ENCODE measurements at regions not wholly inside any gene's neighbourhood (a gene's known extent, or its start where the extent isn't known, plus 50 kb on each side); places are given as distances from the start of the nearest gene placed in this dataset.
A peak's percentile ranks its signal among the peaks of the same experiment; 100 is the strongest.
"Not testable (repeated sequence)": the region's sequence is repeated elsewhere in the genome, so short reads cannot be mapped to it uniquely, and the experiment has no call there.

DNA sequence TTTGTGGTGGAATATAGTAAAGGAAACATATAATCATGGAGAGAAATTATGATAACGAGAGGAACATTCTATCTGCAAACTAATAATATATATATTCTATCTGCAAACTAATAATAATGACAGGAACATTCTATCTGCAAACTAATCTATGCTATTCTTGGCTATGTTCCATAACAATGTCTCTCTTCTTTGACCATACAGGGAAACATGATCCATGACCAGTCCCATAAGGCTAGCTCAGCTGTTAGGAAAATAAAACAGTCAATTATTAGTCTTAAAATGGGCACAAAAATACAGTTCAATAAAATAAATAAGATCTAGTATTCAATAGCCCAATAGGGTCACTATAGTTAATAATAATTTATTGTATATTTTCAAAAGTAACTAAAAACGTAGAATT lies 707.8 kb upstream of the PCDH20 start:
- no peak for DNase-seq (ENCODE audit: insufficient read length, low spot score)
- no peak for FAIRE-seq

DNA sequence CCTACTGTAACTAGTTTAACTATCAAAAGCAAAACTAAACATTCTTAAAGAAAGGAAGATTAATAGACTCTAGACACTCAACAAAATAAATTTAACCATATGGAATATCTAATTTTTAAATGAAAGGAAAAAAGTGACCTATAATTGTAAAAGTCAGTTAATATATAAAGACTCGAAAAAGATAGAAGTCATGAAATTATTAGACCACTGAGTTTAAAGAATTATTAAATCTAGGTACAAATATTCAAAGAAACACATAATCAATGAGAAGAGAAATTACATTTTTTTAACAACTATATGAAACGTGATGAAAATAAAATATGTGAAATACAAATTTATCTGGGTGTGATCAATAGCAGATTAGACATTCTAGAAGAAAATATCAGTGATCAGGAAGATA lies 706.8 kb upstream of the PCDH20 start:
- no peak for FAIRE-seq

DNA sequence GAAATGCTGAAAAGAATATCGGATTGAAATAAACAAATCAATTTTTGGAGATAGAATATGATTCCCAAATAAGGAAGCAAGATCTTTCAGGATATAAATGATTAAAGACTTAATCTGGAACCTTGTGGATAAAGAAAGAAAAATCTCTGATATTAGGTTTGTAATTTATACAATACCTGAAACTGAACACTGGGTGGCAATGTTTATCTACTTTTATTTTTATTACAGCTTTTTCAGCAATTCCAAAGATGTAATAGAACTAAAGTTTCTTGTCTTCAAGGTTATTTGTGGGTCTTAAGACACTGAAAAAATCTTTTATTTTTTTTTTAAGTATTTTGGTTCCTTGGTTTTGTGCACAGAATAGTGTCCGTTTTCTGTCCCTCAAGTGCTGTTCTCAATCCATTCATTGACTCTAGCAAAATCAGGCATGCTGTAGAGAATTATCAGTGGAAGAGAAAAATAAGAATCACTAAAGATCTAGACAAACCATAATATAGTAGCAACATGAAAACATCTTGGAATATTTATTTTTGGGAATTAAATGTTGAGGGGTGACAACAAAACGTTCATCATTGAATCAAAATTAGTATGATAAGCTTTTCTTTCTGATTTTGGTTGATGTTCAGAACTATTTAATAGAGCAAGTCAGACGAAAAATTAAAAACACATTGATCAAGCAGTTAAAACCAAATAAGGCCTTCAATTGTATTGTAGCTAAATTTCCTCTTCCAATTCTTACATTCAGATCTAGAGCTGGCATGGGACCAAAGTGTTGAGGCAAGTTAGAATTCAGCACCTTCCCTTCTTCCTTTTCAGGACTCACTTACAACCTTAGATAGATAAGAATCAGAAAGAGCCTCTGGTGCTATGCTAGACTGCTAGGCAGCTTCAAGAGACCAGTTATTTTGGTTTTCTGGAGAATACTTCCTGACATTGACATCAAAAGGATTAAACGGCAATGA lies 704.4 kb upstream of the PCDH20 start:
- DNase-seq (ENCODE audit: insufficient read length, low spot score), result peak; percentile 1
- no peak for FAIRE-seq

More for the DNA sequence above, 706.8 kb upstream of the PCDH20 start:
- DNase-seq (ENCODE audit: insufficient read length, low spot score), result no peak

DNA sequence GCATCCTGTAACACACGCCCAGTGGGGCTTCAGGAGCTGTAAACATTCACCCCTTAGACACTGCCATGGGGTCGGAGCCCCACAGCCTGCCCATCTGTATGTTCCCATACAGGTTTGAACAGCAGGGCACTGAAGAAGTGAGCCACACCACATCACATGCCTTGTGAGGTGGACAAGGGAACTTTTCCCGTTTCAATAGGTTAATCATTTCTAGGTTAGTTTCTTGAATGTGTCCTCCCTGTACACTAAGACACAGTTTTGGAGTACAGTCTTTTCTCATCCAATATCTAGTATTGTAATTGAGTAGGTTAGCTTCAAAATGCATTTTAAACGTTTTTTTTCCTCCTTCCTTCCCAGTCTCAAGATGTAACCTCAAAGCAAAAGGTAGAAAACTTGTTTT lies 700.2 kb upstream of the PCDH20 start:
- FAIRE-seq (no peak), DNase-seq (ENCODE audit: insufficient read length, low spot score) (no peak)

DNA sequence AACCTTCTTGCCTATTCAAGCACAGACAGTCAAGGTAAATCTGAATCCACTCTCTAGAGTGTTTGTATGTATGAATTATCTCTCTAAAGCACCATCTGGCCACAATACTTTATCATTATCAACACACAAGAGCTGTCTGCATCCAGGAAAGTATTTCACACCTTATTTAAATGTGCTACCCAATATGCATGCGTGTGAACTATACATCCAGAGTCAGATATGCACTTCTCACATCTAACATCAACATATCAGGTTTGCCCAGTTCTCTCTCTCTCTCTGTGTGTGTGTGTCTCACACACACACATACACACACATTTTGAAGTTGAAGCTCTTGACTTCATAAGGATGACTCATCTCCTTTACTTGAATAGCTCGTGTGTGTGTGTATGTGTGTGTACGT lies 697.5 kb upstream of the PCDH20 start:
- DNase-seq (ENCODE audit: insufficient read length, low spot score) (no peak), FAIRE-seq (no peak)

DNA sequence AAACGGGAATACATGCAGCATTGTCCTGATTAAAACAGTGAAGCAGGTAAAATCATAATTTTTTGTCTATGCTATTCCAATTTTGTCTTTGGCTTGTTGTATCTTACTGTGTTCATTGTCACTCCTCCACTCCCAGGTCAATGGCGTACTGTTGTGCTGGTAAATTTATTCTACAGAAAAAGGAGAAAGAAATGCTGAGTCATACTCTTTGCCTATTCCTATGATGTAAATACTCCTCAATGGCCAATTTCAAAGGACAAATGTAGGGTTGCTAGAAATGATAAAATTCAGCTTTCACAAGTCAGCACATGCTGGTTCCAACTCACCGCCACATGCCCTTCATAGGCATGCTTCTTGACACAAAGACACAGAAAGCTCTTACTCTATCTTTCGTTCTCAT lies 694.4 kb upstream of the PCDH20 start:
- FAIRE-seq (no peak), DNase-seq (ENCODE audit: insufficient read length, low spot score) (no peak)

DNA sequence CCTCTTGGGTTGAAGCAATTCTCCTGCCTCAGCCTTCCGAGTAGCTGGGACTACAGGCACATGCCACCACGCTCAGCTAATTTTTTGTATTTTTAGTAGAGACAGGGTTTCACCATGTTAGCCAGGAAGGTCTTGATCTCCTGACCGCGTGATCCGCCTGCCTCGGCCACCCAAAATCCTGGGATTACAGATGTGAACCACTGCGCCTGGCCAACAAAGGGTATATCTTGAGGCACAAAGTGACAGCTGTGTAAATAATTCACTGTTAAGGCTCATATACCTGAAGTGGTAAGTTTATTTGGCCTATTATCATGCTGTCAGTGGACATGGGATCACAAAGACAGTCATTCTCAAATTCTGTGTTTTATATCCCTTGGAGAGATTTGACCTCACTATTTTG lies 688.5 kb upstream of the PCDH20 start:
- not testable (repeated sequence) for FAIRE-seq; DNase-seq (ENCODE audit: insufficient read length, low spot score)

DNA sequence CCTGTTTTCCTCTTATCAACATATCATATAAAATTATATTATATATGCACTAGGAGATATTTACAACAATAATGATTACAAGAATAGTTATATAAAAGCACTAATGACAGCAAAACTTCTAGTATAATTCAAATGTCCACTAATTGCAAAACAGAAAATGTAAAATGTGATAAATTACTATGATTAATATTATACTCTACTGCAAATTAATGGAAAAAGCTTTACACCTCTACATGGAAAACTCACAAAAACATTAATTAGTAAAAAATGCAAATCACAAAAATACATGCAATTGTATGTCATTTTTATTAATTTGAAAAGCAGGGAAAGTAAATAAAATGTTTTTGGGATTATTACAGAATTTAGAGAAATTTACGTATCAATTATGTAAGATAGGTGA lies 681.0 kb upstream of the PCDH20 start:
- DNase-seq (ENCODE audit: insufficient read length, low spot score) (no peak), FAIRE-seq (no peak)

DNA sequence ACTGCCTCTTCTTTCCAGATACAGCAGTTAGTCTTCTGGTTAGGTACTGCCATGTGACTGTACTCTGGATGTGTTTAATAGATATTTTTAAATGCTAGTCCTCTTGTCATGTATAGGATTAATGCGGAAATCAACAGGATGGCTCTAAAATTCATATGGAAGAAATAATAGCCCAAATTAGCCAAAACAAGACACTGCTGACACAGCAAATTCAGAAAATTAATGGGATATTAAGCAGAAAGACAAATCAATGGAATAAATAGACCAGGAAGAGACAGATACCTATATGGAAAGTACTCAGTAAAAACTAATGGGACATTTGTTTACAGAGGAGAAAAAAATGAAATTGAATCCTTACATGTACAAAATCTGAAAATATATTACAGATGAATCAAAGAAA lies 679.3 kb upstream of the PCDH20 start:
- FAIRE-seq (no peak), DNase-seq (ENCODE audit: insufficient read length, low spot score) (no peak)

DNA sequence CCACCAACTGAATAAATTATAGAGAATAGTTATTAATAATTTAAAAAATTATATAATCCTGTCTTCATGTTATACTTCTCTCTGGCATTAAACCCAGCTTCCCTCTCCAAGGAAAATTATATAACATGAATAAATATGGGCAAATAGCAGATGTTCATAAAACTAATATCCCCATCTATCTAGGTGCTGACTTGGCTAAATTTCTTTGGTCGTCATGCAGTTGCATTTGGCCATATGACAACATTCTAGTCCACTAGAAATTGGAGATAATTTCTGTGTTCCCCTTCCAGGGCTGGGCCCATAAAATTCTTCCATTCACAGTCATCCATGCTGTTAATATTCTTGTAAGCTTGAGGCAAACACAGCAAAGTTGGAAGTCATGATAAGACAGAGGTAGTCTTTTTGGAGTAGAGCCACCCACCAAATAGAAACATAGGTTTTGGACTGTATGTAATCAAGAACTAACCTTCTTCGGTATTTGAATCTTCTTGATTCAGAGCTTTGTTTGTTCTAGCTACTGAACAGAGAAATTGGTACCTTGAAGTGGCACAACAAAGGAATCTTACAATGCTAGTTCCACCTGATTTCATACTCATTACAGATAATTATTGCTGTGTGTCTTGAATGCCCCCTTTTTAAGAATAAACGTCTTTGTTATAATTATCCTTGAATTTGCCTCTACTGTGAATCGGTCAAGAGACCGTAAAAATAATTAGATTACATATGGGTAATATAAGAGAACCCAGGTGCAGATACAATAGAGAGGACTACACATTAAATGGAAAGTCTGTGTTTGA lies 678.5 kb upstream of the PCDH20 start:
- FAIRE-seq (no peak), DNase-seq (ENCODE audit: insufficient read length, low spot score) (no peak)

DNA sequence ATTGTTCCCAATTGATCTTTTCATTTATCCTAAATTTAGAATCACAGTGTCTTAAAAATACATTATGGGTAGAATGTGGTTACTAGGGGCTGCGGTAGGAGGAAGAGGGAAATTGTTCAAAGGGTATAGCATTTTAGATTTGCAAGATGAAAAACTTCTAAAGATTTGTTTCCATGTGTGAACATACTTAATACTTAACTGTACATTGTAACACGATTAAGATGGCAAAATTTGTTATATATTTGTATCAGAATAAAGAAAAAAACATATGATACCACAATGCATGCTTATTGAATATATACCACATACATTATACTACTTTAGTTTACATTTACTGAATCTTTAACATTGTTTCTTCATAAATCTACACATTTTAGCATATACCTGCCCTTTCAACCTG lies 677.3 kb upstream of the PCDH20 start:
- FAIRE-seq (no peak), DNase-seq (ENCODE audit: insufficient read length, low spot score) (no peak)

DNA sequence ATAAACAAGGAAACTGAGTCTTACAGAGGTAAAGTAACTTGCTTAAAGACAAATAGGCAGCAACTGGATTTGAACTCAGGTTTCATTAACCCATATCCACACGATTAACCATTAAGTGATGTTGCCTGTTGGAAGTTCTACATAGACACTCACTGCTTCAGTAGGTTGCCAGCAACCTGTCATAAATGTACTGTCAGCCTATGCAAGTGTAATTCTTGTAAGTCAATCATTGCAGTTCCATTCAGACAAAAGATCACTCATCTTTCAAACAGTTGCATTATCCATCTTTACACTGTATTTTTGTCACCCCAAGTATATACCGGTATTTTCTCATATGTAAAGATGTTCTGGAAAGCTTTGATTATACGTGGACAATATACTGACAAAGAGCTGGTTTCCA lies 676.9 kb upstream of the PCDH20 start:
- no peak for DNase-seq (ENCODE audit: insufficient read length, low spot score)
- FAIRE-seq, result no peak

DNA sequence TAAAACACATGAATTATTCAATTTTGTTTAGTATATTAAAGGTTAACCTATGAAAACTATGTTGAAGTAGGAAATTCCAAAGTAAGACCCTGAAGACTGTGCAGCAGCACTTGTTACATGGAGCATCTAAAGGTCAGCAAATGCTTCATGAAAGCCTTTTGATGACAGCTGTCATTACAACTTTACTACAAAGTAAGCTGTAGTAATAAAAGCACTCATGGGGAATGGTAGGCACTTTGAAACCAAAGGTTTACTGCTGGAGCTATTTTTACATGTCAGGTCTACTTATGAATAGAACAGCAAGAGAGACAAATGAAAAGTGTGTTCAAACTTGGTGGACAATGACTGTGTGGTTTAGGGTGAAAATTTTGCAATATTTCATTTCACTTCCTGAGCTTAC lies 672.5 kb upstream of the PCDH20 start:
- DNase-seq (ENCODE audit: insufficient read length, low spot score) (no peak), FAIRE-seq (no peak)

DNA sequence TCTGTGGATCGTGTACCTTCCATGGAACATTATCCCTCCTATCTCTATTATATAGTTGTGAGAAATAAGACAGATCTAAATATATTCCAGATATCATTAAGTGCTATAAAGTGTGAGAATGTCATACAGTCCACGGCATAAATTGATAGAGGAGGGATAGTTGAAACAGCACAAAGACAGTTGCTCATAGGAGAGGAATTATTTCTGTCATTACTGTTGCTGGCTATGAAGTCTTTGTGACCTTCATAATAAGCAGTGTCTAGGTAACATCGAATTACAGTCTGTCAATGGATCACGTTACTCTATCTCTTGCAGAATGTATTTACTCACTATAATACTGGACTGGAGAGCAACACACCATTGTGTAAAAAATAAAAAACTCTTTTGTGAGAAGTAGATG lies 671.5 kb upstream of the PCDH20 start:
- no peak for FAIRE-seq
- no peak for DNase-seq (ENCODE audit: insufficient read length, low spot score)

DNA sequence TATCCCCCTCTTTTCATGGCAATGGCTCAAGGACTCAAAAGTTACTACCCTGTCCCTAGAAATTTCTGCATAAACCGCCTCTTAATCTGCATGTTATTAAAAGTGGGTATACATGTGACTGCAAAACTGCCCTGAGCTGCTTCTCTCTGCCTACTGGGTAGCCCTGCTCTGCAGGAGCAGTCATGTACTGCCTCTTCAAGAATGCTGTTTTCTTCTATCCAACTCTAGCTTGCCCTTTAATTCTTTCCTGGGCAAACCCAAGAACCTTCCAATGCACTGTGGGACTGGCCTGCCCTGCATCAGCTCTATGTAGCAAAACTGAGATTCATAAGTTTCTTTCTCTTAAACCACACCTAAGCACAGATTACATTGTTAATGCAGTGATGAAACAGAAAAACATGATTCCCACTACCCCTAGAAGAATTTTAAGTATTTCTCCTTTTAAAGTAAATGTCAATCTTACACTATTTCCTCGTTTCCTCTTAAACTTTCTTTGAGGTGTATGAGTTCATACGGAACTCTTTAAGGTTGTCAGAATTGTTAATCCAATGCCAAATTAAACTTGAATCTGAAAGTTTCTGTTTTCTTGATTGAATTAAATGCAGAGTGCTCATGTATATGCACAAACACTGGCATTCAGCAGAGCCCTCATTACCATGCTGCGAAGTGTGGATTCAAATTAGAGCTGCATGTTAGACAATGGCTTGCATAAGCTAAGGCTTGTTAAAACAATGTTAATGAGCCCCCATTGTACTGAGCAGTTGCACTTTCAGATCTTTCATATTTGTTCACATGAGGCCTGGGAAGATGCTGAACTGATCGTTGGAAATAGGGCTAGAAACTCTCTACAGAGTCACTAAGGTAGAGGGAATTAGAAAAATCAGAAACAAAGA lies 669.9 kb upstream of the PCDH20 start:
- no peak for FAIRE-seq
- DNase-seq (ENCODE audit: insufficient read length, low spot score), result no peak

DNA sequence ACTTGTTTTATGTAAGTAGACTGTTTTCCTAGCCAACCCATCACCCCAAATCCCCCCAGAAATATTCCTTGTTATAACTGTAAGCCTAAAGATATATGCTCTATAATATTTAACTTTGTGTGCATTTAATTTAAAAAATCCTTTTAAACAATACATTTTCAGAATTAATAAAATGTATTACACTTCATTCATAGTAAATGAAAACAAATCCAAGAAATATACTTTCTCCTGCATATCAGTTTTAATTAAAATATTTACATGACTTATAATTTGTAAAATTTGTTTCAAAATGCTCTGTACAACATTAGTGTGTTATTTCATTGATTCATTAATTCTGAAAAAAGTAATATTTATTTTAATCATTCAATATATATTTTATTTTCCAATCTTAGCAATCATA lies 669.1 kb upstream of the PCDH20 start:
- DNase-seq (ENCODE audit: insufficient read length, low spot score) (no peak), FAIRE-seq (no peak)

DNA sequence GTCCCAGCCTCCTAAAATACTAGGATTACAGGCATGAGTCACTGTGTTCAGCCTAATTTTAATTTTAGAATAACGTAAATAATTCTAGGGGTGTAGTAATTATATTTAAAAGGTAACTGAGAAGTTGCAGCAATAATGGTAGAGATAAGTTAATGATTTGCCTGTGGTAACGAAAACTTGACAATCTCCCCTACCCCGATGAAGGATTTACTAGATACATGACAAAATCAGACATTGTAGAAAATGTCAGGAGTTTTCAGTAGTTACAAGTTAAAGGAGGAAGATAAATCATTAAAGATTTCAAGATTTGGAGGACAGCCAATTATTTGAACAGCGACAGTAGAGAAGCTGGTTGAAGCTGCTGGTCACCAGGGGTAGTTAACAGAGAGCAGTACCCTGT lies 652.2 kb upstream of the PCDH20 start:
- no peak for FAIRE-seq
- no peak for DNase-seq (ENCODE audit: insufficient read length, low spot score)

DNA sequence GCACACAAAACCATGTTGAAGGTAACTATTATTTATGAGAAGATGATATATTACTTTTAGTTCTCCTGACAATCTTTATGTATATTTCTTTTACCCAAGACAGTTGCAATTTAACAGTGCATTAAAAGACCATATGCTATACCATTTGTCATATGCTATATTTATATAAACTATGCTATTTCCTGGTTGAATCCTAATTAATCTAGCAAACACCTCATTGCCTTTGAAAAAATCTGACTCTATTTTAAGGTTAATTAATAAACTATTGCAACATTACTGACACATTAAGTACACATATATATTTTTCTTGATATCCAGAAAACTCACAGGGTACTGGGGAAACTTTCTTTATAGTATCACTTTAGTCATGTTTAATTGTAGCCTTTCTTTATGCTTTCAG lies 649.4 kb upstream of the PCDH20 start:
- no peak for DNase-seq (ENCODE audit: insufficient read length, low spot score)
- no peak for FAIRE-seq

DNA sequence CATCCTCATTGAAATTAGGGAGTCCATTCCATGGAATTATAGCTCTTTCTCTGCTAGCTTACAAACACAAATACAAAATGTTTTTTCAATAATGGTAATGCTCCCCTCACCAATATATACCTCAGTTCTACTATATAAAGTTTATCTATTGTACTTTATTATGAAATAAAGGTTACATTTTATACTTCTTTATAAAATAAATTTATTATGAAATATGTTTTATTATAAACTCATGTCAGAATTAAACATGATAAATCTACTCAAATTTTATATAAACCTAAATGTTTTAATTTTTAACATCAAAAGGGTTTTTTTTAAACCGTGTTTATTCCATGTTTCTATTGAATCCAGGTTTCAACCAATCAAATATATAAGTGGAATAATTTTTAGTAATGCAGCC lies 646.1 kb upstream of the PCDH20 start:
- no peak for FAIRE-seq
- DNase-seq (ENCODE audit: insufficient read length, low spot score), result no peak

DNA sequence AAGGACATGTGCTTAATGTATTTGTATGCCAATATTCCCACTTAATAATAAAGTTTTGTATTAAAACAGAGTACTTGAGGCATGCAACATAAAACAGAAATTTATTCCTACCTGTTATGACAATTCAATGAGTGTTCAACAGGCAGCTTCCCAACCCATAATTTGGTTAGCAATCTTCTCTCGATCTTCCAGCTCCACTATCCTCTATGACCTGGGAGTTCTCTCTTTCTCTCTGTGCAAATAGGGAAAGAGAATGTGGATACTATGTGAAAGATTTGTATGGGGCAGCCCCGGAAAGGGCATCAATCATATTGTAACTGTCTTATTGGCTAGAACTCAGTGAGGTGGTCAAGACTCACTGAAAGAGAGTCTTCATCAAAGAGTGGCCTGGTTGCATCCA lies 644.9 kb upstream of the PCDH20 start:
- no peak for DNase-seq (ENCODE audit: insufficient read length, low spot score)
- FAIRE-seq, result no peak

DNA sequence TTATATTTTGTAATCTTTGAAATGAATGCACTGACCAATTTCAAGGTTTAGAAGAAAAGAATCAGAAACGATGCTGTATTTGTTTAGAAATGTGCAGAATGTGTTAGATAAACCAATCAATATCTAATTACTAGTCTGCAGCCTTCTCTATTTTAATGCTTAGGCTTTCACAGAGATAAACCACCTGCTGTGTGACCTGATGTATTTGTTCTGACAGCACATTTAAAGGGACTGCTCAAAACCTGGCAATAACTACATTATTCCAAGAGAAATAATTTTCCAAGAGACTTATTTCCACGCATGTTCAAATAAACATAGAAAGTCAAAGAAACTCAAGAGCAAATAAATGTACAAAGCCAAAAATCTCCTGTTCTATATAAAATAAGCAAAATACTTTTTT lies 641.6 kb upstream of the PCDH20 start:
- no peak for DNase-seq (ENCODE audit: insufficient read length, low spot score)
- no peak for FAIRE-seq
